ENCODE measurements at regions not wholly inside any gene's neighbourhood (a gene's known extent, or its start where the extent isn't known, plus 50 kb on each side); places are given as distances from the start of the nearest gene placed in this dataset.

- 53 to 64% methylated on average over 7 of the region's 7 CpGs for WGBS, 2 donors
- H3K27me3 ChIP-seq (ENCODE audit: control insufficient read depth in 1 of 2, insufficient read depth in 2 of 2, low read length in 2 of 2) = peaks cover 0 to 2% of the 10 kb centered on the region in 2 donors
- H3K9me3 ChIP-seq (ENCODE audit: control insufficient read depth in 2 of 2, insufficient read depth in 1 of 2, low read depth in 1 of 2, low read length in 1 of 2) = no peaks in the 10 kb centered on the region
- no peak overlapping the region for H3K27ac ChIP-seq (ENCODE audit: low read depth in 2 of 2, low read length in 1 of 2)
- H3K36me3 ChIP-seq (ENCODE audit: control insufficient read depth in 2 of 2, insufficient read depth in 2 of 2, low read length in 1 of 2) = no peaks in the 10 kb centered on the region
- no peaks in the 10 kb centered on the region for H3K4me1 ChIP-seq (ENCODE audit: control insufficient read depth in 2 of 2, insufficient read depth in 2 of 2, low read length in 1 of 2)
- H3K4me3 ChIP-seq (ENCODE audit: low read depth in 1 of 2, low read length in 2 of 2) = no peak overlapping the region
Observed at GRCh38 chr10:9227679-9228365, 1173.3 kb downstream of the GATA3 start.

DNA sequence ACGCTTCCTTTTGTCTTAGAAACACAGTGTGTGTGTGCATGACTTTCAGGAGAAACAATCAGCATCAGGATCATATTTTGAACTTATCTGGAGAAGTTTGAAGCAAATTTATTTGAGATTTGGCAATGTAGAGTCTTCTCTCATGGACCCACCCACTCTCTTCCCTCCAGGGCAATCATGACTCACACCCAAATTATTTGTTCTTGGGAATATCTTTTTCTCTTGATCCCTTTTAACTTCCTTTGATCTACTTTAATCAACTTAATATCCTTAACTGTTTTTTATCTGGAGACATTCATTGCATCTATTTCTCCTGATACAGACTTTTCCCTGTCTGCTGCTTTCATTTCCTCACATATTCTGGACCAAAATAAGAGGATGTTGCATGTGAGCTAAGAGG is 1174.3 kb downstream of the GATA3 start:
- Histone ChIP-seq H3K4me1 (ENCODE audit: control insufficient read depth in 2 of 2, insufficient read depth in 2 of 2, low read length in 1 of 2) (no peaks in the 10 kb centered on the region), H3K27me3 (ENCODE audit: control insufficient read depth in 1 of 2, insufficient read depth in 2 of 2, low read length in 2 of 2) (peaks cover 0 to 2% of the 10 kb centered on the region in 2 donors), H3K27ac (ENCODE audit: low read depth in 2 of 2, low read length in 1 of 2) (no peak overlapping the region), H3K4me3 (ENCODE audit: low read depth in 1 of 2, low read length in 2 of 2) (no peak overlapping the region), H3K9me3 (ENCODE audit: control insufficient read depth in 2 of 2, insufficient read depth in 1 of 2, low read depth in 1 of 2, low read length in 1 of 2) (no peaks in the 10 kb centered on the region), H3K36me3 (ENCODE audit: control insufficient read depth in 2 of 2, insufficient read depth in 2 of 2, low read length in 1 of 2) (no peaks in the 10 kb centered on the region)
- WGBS, 2 donors = 73 to 78% methylated on average over 1 of the region's 1 CpG

DNA sequence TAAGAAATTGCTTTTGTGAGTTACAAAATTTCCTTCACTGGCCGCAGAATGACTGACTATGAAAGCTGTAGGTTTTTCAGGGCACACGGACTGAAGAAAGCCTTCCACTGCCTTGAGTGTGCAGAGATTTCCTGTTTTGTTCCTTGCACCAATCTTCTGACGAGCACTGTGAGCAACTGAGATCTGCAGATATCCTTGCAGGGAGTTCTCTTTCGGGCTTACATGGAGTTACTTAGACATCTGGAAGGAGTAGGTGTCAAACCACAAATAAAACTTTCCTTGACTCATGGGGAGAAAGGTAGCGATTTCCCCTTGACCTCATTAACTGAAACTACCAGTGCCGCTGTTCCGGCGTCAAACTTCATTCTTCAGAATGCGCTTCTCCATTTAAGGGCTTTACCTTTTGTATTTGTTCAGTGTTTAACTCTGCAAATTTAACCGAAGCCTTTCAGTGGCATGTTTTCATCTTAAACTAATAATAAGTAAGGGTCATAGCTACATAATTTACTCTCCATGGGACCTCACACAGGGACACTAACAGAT is 1175.3 kb downstream of the GATA3 start:
- Histone ChIP-seq H3K9me3 (ENCODE audit: control insufficient read depth in 2 of 2, insufficient read depth in 1 of 2, low read depth in 1 of 2, low read length in 1 of 2) (no peaks in the 10 kb centered on the region), H3K36me3 (ENCODE audit: control insufficient read depth in 2 of 2, insufficient read depth in 2 of 2, low read length in 1 of 2) (no peaks in the 10 kb centered on the region), H3K4me3 (ENCODE audit: low read depth in 1 of 2, low read length in 2 of 2) (no peak overlapping the region), H3K27ac (ENCODE audit: low read depth in 2 of 2, low read length in 1 of 2) (no peak overlapping the region), H3K27me3 (ENCODE audit: control insufficient read depth in 1 of 2, insufficient read depth in 2 of 2, low read length in 2 of 2) (peaks cover 0 to 2% of the 10 kb centered on the region in 2 donors), H3K4me1 (ENCODE audit: control insufficient read depth in 2 of 2, insufficient read depth in 2 of 2, low read length in 1 of 2) (no peaks in the 10 kb centered on the region)
- 77 to 83% methylated on average over 10 of the region's 10 CpGs for WGBS, 2 donors

GRCh38 chr10:9230625-9231024 is 1176.1 kb downstream of the GATA3 start:
- Histone ChIP-seq H3K4me1 (ENCODE audit: control insufficient read depth in 2 of 2, insufficient read depth in 2 of 2, low read length in 1 of 2) (no peaks in the 10 kb centered on the region), H3K27ac (ENCODE audit: low read depth in 2 of 2, low read length in 1 of 2) (no peak overlapping the region), H3K4me3 (ENCODE audit: low read depth in 1 of 2, low read length in 2 of 2) (no peak overlapping the region), H3K9me3 (ENCODE audit: control insufficient read depth in 2 of 2, insufficient read depth in 1 of 2, low read depth in 1 of 2, low read length in 1 of 2) (no peaks in the 10 kb centered on the region), H3K27me3 (ENCODE audit: control insufficient read depth in 1 of 2, insufficient read depth in 2 of 2, low read length in 2 of 2) (peaks cover 0 to 2% of the 10 kb centered on the region in 2 donors), H3K36me3 (ENCODE audit: control insufficient read depth in 2 of 2, insufficient read depth in 2 of 2, low read length in 1 of 2) (no peaks in the 10 kb centered on the region)
- WGBS, 2 donors = 41 to 48% methylated on average over 3 of the region's 3 CpGs

GRCh38 chr10:9234191-9234590 is 1179.7 kb downstream of the GATA3 start:
- H3K4me1 ChIP-seq (ENCODE audit: control insufficient read depth in 2 of 2, insufficient read depth in 2 of 2, low read length in 1 of 2) = no peaks in the 10 kb centered on the region
- WGBS, 2 donors = 52 to 61% methylated on average over 1 of the region's 1 CpG
- no peaks in the 10 kb centered on the region for H3K9me3 ChIP-seq (ENCODE audit: control insufficient read depth in 2 of 2, insufficient read depth in 1 of 2, low read depth in 1 of 2, low read length in 1 of 2)
- H3K4me3 ChIP-seq (ENCODE audit: low read depth in 1 of 2, low read length in 2 of 2) = no peak overlapping the region
- H3K27ac ChIP-seq (ENCODE audit: low read depth in 2 of 2, low read length in 1 of 2) = no peak overlapping the region
- H3K27me3 ChIP-seq (ENCODE audit: control insufficient read depth in 1 of 2, insufficient read depth in 2 of 2, low read length in 2 of 2) = peaks cover 0 to 2% of the 10 kb centered on the region in 2 donors
- H3K36me3 ChIP-seq (ENCODE audit: control insufficient read depth in 2 of 2, insufficient read depth in 2 of 2, low read length in 1 of 2) = no peaks in the 10 kb centered on the region

GRCh38 chr10:9238041-9238440 is 1183.6 kb downstream of the GATA3 start:
- Histone ChIP-seq H3K4me1 (ENCODE audit: control insufficient read depth in 2 of 2, insufficient read depth in 2 of 2, low read length in 1 of 2) (no peaks in the 10 kb centered on the region), H3K36me3 (ENCODE audit: control insufficient read depth in 2 of 2, insufficient read depth in 2 of 2, low read length in 1 of 2) (no peaks in the 10 kb centered on the region), H3K27ac (ENCODE audit: low read depth in 2 of 2, low read length in 1 of 2) (no peak overlapping the region), H3K27me3 (ENCODE audit: control insufficient read depth in 1 of 2, insufficient read depth in 2 of 2, low read length in 2 of 2) (no peaks in the 10 kb centered on the region), H3K4me3 (ENCODE audit: low read depth in 1 of 2, low read length in 2 of 2) (no peak overlapping the region), H3K9me3 (ENCODE audit: control insufficient read depth in 2 of 2, insufficient read depth in 1 of 2, low read depth in 1 of 2, low read length in 1 of 2) (no peaks in the 10 kb centered on the region)
- 62 to 73% methylated on average over 4 of the region's 4 CpGs for WGBS, 2 donors

DNA sequence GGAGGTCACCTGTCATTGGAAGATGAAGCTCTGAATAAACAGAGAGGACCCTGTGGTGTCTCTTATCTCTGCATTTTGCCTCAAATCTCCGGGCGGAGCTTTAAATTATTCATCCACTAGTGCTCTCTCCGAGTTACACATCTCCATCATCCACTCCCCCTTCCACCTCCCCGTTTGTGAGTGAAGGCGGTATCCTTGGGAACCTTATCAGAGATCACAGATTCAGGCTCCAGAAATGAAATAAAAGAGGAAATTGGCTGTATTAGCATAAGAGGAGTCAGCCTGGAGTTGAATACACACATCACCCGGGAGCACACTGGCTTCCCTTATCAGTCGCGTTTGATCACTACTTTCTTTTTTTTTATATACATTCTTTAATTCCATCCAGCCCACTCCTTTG is 1184.8 kb downstream of the GATA3 start:
- no peaks in the 10 kb centered on the region for H3K9me3 ChIP-seq (ENCODE audit: control insufficient read depth in 2 of 2, insufficient read depth in 1 of 2, low read depth in 1 of 2, low read length in 1 of 2)
- H3K36me3 ChIP-seq (ENCODE audit: control insufficient read depth in 2 of 2, insufficient read depth in 2 of 2, low read length in 1 of 2) = no peaks in the 10 kb centered on the region
- H3K27me3 ChIP-seq (ENCODE audit: control insufficient read depth in 1 of 2, insufficient read depth in 2 of 2, low read length in 2 of 2) = no peaks in the 10 kb centered on the region
- 40 to 51% methylated on average over 8 of the region's 8 CpGs for WGBS, 2 donors
- H3K27ac ChIP-seq (ENCODE audit: low read depth in 2 of 2, low read length in 1 of 2) = no peak overlapping the region
- no peaks in the 10 kb centered on the region for H3K4me1 ChIP-seq (ENCODE audit: control insufficient read depth in 2 of 2, insufficient read depth in 2 of 2, low read length in 1 of 2)
- H3K4me3 ChIP-seq (ENCODE audit: low read depth in 1 of 2, low read length in 2 of 2) = no peak overlapping the region

DNA sequence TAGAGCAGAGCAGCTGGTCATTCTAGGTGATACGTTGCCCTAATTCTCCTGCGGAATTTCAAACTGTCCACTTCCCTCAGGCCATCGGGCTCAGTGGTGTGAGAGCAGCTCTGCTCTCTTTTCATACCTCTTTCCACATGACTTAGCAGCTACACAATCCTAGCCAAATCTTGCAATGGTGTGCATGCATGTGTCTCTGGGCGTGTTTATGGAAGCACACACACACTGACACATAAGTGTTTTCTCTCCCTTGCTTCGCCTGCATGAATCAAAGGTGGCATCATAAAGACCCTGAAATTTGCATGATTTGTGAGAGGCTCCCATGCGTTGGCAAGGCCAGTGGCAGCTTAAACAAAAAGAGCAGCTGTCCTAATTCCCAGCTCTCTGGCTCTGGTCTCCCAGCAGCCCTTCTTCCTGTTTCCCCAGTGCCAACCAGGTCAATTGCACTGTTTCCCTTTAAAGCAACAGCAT is 1189.5 kb downstream of the GATA3 start:
- 44 to 49% methylated on average over 6 of the region's 6 CpGs for whole genome bisulfite sequencing, 2 donors
- H3K9me3 ChIP-seq (ENCODE audit: control insufficient read depth in 2 of 2, insufficient read depth in 1 of 2, low read depth in 1 of 2, low read length in 1 of 2) = no peaks in the 10 kb centered on the region

GRCh38 chr10:9244864-9245263 is 1190.4 kb downstream of the GATA3 start:
- Histone ChIP-seq H3K4me3 (ENCODE audit: low read depth in 1 of 2, low read length in 2 of 2) (no peak overlapping the region), H3K36me3 (ENCODE audit: control insufficient read depth in 2 of 2, insufficient read depth in 2 of 2, low read length in 1 of 2) (no peaks in the 10 kb centered on the region), H3K4me1 (ENCODE audit: control insufficient read depth in 2 of 2, insufficient read depth in 2 of 2, low read length in 1 of 2) (no peaks in the 10 kb centered on the region), H3K9me3 (ENCODE audit: control insufficient read depth in 2 of 2, insufficient read depth in 1 of 2, low read depth in 1 of 2, low read length in 1 of 2) (no peaks in the 10 kb centered on the region), H3K27me3 (ENCODE audit: control insufficient read depth in 1 of 2, insufficient read depth in 2 of 2, low read length in 2 of 2) (no peaks in the 10 kb centered on the region), H3K27ac (ENCODE audit: low read depth in 2 of 2, low read length in 1 of 2) (no peak overlapping the region)
- WGBS, 2 donors = 65 to 94% methylated on average over 1 of the region's 1 CpG

More for the DNA sequence above, 1189.5 kb downstream of the GATA3 start:
- no peak overlapping the region for H3K4me3 ChIP-seq (ENCODE audit: low read depth in 1 of 2, low read length in 2 of 2)
- no peaks in the 10 kb centered on the region for H3K27me3 ChIP-seq (ENCODE audit: control insufficient read depth in 1 of 2, insufficient read depth in 2 of 2, low read length in 2 of 2)
- H3K4me1 ChIP-seq (ENCODE audit: control insufficient read depth in 2 of 2, insufficient read depth in 2 of 2, low read length in 1 of 2) = no peaks in the 10 kb centered on the region
- no peak overlapping the region for H3K27ac ChIP-seq (ENCODE audit: low read depth in 2 of 2, low read length in 1 of 2)
- no peaks in the 10 kb centered on the region for H3K36me3 ChIP-seq (ENCODE audit: control insufficient read depth in 2 of 2, insufficient read depth in 2 of 2, low read length in 1 of 2)

GRCh38 chr10:9253121-9253520 is 1198.6 kb downstream of the GATA3 start:
- H3K4me1 ChIP-seq (ENCODE audit: control insufficient read depth in 2 of 2, insufficient read depth in 2 of 2, low read length in 1 of 2) = no peaks in the 10 kb centered on the region
- no peaks in the 10 kb centered on the region for H3K36me3 ChIP-seq (ENCODE audit: control insufficient read depth in 2 of 2, insufficient read depth in 2 of 2, low read length in 1 of 2)
- H3K9me3 ChIP-seq (ENCODE audit: control insufficient read depth in 2 of 2, insufficient read depth in 1 of 2, low read depth in 1 of 2, low read length in 1 of 2) = no peaks in the 10 kb centered on the region
- H3K4me3 ChIP-seq (ENCODE audit: low read depth in 1 of 2, low read length in 2 of 2) = no peak overlapping the region
- no peak overlapping the region for H3K27ac ChIP-seq (ENCODE audit: low read depth in 2 of 2, low read length in 1 of 2)
- H3K27me3 ChIP-seq (ENCODE audit: control insufficient read depth in 1 of 2, insufficient read depth in 2 of 2, low read length in 2 of 2) = no peaks in the 10 kb centered on the region

All from esophagus (tissue), 2 donors.